Calu3 (cell line): ENCODE measurements at regions not wholly inside any gene's neighbourhood (a gene's known extent, or its start where the extent isn't known, plus 50 kb on each side); places are given as distances from the start of the nearest gene placed in this dataset.

Experiments used
- BruUV-seq: library from RNA; stranded (reverse); fragments of 400-500 nt; replicated peaks from 2 replicates; lab custom pipeline; 2021; lab: Mats Ljungman, UMichigan
- CTCF ChIA-PET: fragments of 300-600 bp; sonication (Branson Sonifier 250); formaldehyde crosslinking; loops from one replicate; lab custom pipeline; 2022; ENCODE audit warnings: antibody characterized with exemption; lab: Charles Lee
- DNase-seq: peaks from one replicate; pipeline ENCODE4 v3.0.0; 2022
- H3K27ac Mint-ChIP-seq: one replicate; pipeline ENCODE4 v1.8.0; 2022; ENCODE audit warnings: mixed read lengths; ENCODE audit not compliant: unreplicated experiment
- H3K27me3 Mint-ChIP-seq: one replicate; pipeline ENCODE4 v1.8.0; 2022; ENCODE audit warnings: mixed read lengths; ENCODE audit not compliant: unreplicated experiment
- H3K36me3 Mint-ChIP-seq: one replicate; pipeline ENCODE4 v1.8.0; 2022; ENCODE audit warnings: mild to moderate bottlenecking, moderate library complexity, mixed read lengths; ENCODE audit not compliant: insufficient read depth, unreplicated experiment
- H3K4me1 Mint-ChIP-seq: one replicate; pipeline ENCODE4 v1.8.0; 2022; ENCODE audit warnings: mild to moderate bottlenecking, low read depth, mixed read lengths; ENCODE audit not compliant: unreplicated experiment
- H3K4me3 Mint-ChIP-seq: one replicate; pipeline ENCODE4 v1.8.0; 2022; ENCODE audit warnings: mild to moderate bottlenecking, low read depth, moderate library complexity, mixed read lengths; ENCODE audit not compliant: unreplicated experiment
- H3K9me3 Mint-ChIP-seq: one replicate; pipeline ENCODE4 v1.8.0; 2022; ENCODE audit warnings: low read depth, mixed read lengths; ENCODE audit not compliant: unreplicated experiment
- CTCF ChIP-seq: fragments of 200-600 bp; IDR thresholded peaks from one replicate; pipeline ENCODE4 v1.8.0; 2022; ENCODE audit warnings: antibody characterized with exemption; ENCODE audit not compliant: unreplicated experiment
- intact Hi-C: fragments of 100-400 bp; cut with micrococcal nuclease; formaldehyde crosslinking; loops from one replicate; pipeline ENCODE4 v1.10.0; 2022; ENCODE audit not compliant: unreplicated experiment

- intact Hi-C loops, result no loop called here
- no peak for DNase-seq
- H3K4me1 Mint-ChIP-seq, result peaks cover 68% of the 10 kb centered on the region
- BruUV-seq, result no TSS peak
- no peaks in the 10 kb centered on the region for H3K27me3 Mint-ChIP-seq
- H3K27ac Mint-ChIP-seq, result no peak overlapping the region
- TF ChIP-seq CTCF, result no peak
- no peaks in the 10 kb centered on the region for H3K9me3 Mint-ChIP-seq
- peaks cover 26% of the 10 kb centered on the region for H3K36me3 Mint-ChIP-seq
- H3K4me3 Mint-ChIP-seq, result no peak overlapping the region
- CTCF ChIA-PET, result no interaction called here
Measured at GRCh38 chr1:198913667-198914066, 274.8 kb downstream of the PTPRC start.

DNA sequence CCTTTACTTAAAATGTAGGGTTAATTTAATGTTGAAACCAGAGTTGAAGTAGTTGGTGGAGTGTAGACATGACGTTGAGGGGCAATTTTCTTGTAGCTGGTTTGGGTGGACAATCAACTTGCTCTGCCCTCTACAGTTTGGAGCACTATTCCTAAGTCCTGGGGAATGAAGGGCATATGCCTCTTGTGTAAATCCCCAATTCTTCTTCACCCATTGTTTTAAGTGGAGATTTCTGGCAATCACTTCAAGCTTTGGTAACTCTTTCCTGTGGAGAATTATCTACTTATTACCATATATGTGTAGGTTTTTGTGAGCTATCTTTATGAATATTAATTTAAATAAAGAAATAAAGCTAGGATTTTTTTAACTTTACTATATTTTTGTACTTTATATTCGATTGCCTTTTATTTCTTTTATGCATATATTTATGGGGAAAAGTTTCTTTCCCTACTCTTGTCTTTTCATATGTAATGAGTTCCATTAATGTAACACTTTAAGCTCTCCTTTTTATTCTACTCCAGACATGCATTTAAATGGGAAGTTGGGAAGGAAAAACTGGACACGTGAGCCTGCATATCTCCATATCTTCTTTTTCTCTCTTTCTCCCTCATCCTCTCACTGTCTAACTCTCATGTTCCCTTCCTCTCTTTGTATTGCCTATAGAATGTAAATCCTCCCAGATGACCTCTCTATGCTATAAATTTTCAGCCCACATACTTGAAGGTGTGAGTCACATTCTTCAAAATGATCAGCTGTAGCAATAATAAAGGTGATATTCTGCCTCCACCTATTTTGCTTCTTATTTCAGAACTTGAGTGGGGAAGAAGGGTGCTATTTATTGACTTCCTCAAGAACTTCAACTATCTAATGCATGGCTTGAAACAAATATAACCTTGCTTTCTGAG is 276.7 kb downstream of the PTPRC start:
- Mint-ChIP-seq H3K27ac (peak overlapping the region; percentile 16), H3K27me3 (no peaks in the 10 kb centered on the region), H3K9me3 (no peaks in the 10 kb centered on the region), H3K4me1 (peaks cover 76% of the 10 kb centered on the region), H3K4me3 (no peak overlapping the region), H3K36me3 (peaks cover 27% of the 10 kb centered on the region)
- no peak for DNase-seq
- intact Hi-C loops, result no loop called here
- BruUV-seq, result no TSS peak
- CTCF ChIA-PET, result interaction anchor here (1.0 kb wide), 1 partner anchor 20 kb away, joined by 3 read pairs; no protein-coding TSS in a partner anchor
- no peak for TF ChIP-seq CTCF

- Mint-ChIP-seq H3K36me3 (peaks cover 33% of the 10 kb centered on the region), H3K9me3 (no peaks in the 10 kb centered on the region), H3K4me1 (peaks cover 69% of the 10 kb centered on the region), H3K27ac (no peak overlapping the region), H3K4me3 (no peak overlapping the region), H3K27me3 (no peaks in the 10 kb centered on the region)
- CTCF ChIA-PET, result interaction anchor here (0.8 to 1.8 kb wide), 2 partner anchors 20 to 759 kb away, joined by 3 to 5 read pairs; no protein-coding TSS in a partner anchor
- TF ChIP-seq CTCF, result no peak
- no peak for DNase-seq
- intact Hi-C loops, result no loop called here
- no TSS peak for BruUV-seq
Measured at GRCh38 chr1:198917226-198917625, 278.4 kb downstream of the PTPRC start.

GRCh38 chr1:198918920-198919319 is 280.1 kb downstream of the PTPRC start:
- intact Hi-C loops, result no loop called here
- CTCF ChIA-PET, result interaction anchor here (1.7 kb wide), 1 partner anchor 9 kb away, joined by 7 read pairs; no protein-coding TSS in a partner anchor
- Mint-ChIP-seq H3K36me3 (peaks cover 39% of the 10 kb centered on the region), H3K27ac (peak overlapping the region; percentile 4), H3K27me3 (no peaks in the 10 kb centered on the region), H3K4me1 (peaks cover 53% of the 10 kb centered on the region), H3K9me3 (no peaks in the 10 kb centered on the region), H3K4me3 (peak overlapping the region; percentile 57)
- no peak for TF ChIP-seq CTCF
- DNase-seq, result no peak
- no TSS peak for BruUV-seq
